SU-DHL-6 (cell line): ENCODE measurements at regions not wholly inside any gene's neighbourhood (a gene's known extent, or its start where the extent isn't known, plus 50 kb on each side); places are given as distances from the start of the nearest gene placed in this dataset.
A peak's percentile ranks its signal among the peaks of the same experiment; 100 is the strongest.

ENCODE experiments used
- H2AFZ ChIP-seq: fragments of 200-600 bp; sonication (generic); 2 replicates; pipeline ENCODE4 v1.6.1; 2014; ENCODE audit warnings: low read depth, mild to moderate bottlenecking, moderate library complexity, mixed read lengths, antibody characterized with exemption, low read length; ENCODE audit not compliant: severe bottlenecking
- H3F3A ChIP-seq: fragments of 200-600 bp; shearing (Covaris generic); 2 replicates; pipeline ENCODE4 v1.6.0; 2016; ENCODE audit warnings: antibody characterized with exemption, mild to moderate bottlenecking; ENCODE audit not compliant: insufficient read depth
- H3K27ac ChIP-seq: fragments of 200-600 bp; sonication (generic); 2 replicates; pipeline ENCODE4 v1.5.1; 2016; ENCODE audit warnings: low read depth, mild to moderate bottlenecking, low read length, moderate library complexity, mixed read lengths
- H3K27me3 ChIP-seq: fragments of 200-600 bp; sonication (generic), shearing (Covaris generic); 2 replicates; pipeline ENCODE4 v1.6.0; 2014; ENCODE audit warnings: mild to moderate bottlenecking, low read length
- H3K36me3 ChIP-seq: fragments of 200-600 bp; sonication (generic); 2 replicates; pipeline ENCODE4 v1.6.1; 2014; ENCODE audit warnings: mild to moderate bottlenecking, low read length, mixed read lengths
- H3K4me2 ChIP-seq: fragments of 300-600, 200-600 bp; shearing (Covaris generic), sonication (generic); 2 replicates; pipeline ENCODE4 v1.6.0; 2014; ENCODE audit warnings: low read length, low read depth, mild to moderate bottlenecking; ENCODE audit not compliant: poor library complexity, severe bottlenecking
- H3K4me3 ChIP-seq: fragments of 200-600 bp; sonication (generic); 2 replicates; pipeline ENCODE4 v1.5.1; 2014; ENCODE audit warnings: antibody characterized with exemption, low read length, mild to moderate bottlenecking, mixed read lengths; ENCODE audit not compliant: insufficient read depth, poor library complexity, severe bottlenecking
- H3K79me2 ChIP-seq: fragments of 200-600 bp; sonication (generic); 2 replicates; pipeline ENCODE4 v1.6.1; 2014; ENCODE audit warnings: mild to moderate bottlenecking, low read length, moderate library complexity; ENCODE audit not compliant: insufficient read depth
- H3K9ac ChIP-seq: fragments of 200-600 bp; sonication (generic); 2 replicates; pipeline ENCODE4 v1.7.0; 2014; ENCODE audit warnings: mild to moderate bottlenecking, low read length
- H3K9me2 ChIP-seq: fragments of 200-600 bp; sonication (generic); replicated peaks from 2 replicates; pipeline ENCODE4 v1.6.1; 2014; ENCODE audit warnings: low read length; ENCODE audit not compliant: insufficient read depth
- H3K9me3 ChIP-seq: fragments of 200-600 bp; sonication (generic); 2 replicates; pipeline ENCODE4 v1.6.1; 2014; ENCODE audit warnings: low read length, mixed read lengths; ENCODE audit not compliant: insufficient read depth
- H4K20me1 ChIP-seq: fragments of 200-600 bp; sonication (generic); 2 replicates; pipeline ENCODE4 v1.6.1; 2014; ENCODE audit warnings: low read depth, mild to moderate bottlenecking, antibody characterized with exemption, low read length, moderate library complexity, mixed read lengths
- EZH2phosphoT487 ChIP-seq: fragments of 200-600 bp; sonication (generic), shearing (Covaris generic); conservative IDR thresholded peaks from 2 replicates; pipeline ENCODE4 v1.6.1; 2018; ENCODE audit warnings: mild to moderate bottlenecking, antibody characterized with exemption, low read length, moderate library complexity, mixed read lengths
- TF ChIP-seq, protein P1 (sequence below): fragments of 200-600 bp; sonication (generic); IDR thresholded peaks from one replicate; pipeline ENCODE4 v1.5.1; 2017; ENCODE audit warnings: antibody characterized with exemption, mild to moderate bottlenecking, low read length, moderate library complexity; ENCODE audit not compliant: insufficient read depth, poor library complexity, severe bottlenecking

DNA sequence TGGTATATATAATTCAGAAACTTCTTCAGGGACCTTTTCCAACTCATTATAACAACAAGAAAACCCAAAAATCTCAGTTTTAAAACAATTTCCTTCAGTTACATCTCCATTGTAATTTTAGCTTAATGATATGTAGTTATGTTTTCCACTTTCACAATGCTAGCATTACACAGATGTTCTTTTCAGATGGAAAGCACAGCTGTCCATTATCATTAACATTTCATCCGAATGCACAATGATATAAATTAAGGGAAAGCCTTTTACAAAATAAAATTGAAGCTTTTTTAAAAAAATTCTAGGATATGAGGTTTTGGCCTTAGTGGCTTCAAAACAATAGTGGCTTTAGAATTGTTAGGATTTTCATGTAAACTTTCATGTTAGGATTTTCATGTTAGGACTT, 389.2 kb downstream of the ADAM29 start:
- H3K79me2 ChIP-seq = no peaks in the 10 kb centered on the region
- H3F3A ChIP-seq = no peaks in the 10 kb centered on the region
- no peak overlapping the region for H2AFZ ChIP-seq
- no peak overlapping the region for H3K4me2 ChIP-seq
- H3K9ac ChIP-seq = no peak overlapping the region
- TF ChIP-seq, protein P1, sequence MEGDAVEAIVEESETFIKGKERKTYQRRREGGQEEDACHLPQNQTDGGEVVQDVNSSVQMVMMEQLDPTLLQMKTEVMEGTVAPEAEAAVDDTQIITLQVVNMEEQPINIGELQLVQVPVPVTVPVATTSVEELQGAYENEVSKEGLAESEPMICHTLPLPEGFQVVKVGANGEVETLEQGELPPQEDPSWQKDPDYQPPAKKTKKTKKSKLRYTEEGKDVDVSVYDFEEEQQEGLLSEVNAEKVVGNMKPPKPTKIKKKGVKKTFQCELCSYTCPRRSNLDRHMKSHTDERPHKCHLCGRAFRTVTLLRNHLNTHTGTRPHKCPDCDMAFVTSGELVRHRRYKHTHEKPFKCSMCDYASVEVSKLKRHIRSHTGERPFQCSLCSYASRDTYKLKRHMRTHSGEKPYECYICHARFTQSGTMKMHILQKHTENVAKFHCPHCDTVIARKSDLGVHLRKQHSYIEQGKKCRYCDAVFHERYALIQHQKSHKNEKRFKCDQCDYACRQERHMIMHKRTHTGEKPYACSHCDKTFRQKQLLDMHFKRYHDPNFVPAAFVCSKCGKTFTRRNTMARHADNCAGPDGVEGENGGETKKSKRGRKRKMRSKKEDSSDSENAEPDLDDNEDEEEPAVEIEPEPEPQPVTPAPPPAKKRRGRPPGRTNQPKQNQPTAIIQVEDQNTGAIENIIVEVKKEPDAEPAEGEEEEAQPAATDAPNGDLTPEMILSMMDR = no peak
- no peaks in the 10 kb centered on the region for H3K36me3 ChIP-seq
- no peak overlapping the region for H3K4me3 ChIP-seq
- no peaks in the 10 kb centered on the region for H3K9me3 ChIP-seq
- H3K27ac ChIP-seq = no peak overlapping the region
- no peaks in the 10 kb centered on the region for H4K20me1 ChIP-seq
- no peaks in the 10 kb centered on the region for H3K27me3 ChIP-seq
- no peaks in the 10 kb centered on the region for H3K9me2 ChIP-seq

DNA sequence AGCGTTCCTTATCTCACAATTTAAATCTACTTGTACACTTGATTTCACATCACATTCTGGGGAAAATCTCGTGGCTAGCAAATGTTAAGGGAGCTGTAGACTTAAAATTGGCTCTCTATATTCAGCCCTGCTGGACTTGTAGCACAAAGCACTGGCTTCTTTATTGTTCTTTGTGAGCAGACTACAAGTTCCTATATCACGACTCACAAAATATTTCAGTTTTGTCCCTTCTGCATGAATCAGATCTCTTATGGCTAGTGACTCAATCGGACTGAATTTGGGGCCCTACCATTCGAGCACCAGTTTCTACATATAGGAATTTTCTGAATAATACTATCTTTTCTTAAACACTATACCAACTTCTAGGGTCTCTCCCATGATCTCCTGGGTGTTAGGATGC, 390.1 kb downstream of the ADAM29 start:
- no peaks in the 10 kb centered on the region for H3K36me3 ChIP-seq
- H4K20me1 ChIP-seq = no peaks in the 10 kb centered on the region
- no peaks in the 10 kb centered on the region for H3K79me2 ChIP-seq
- no peak overlapping the region for H3K4me3 ChIP-seq
- H3K4me2 ChIP-seq = no peak overlapping the region
- TF ChIP-seq, protein P1 = no peak
- no peak for TF ChIP-seq EZH2phosphoT487
- no peaks in the 10 kb centered on the region for H3K9me3 ChIP-seq
- no peaks in the 10 kb centered on the region for H3K27me3 ChIP-seq
- no peaks in the 10 kb centered on the region for H3F3A ChIP-seq
- no peak overlapping the region for H2AFZ ChIP-seq
- H3K9ac ChIP-seq = no peak overlapping the region
- no peak overlapping the region for H3K27ac ChIP-seq
- no peaks in the 10 kb centered on the region for H3K9me2 ChIP-seq

DNA sequence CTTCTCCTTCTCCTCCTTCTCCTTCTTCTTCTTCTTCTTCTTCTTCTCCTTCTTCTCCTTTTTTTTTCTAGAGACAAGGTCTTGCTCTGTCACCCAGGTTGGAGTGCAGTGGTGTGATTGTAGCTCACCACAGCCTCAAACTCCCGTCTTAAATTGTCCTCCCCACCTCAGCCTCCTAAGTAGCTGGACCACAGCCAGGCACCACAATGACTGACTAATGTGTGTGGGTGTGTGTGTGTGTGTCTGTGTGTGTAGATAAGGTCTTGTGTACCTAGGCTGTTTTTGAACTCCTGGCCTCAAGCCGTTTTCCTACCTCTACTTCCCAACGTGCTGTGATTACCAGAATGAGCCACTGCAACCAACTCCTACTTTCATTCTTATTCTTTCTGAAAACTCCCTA, 390.9 kb downstream of the ADAM29 start:
- TF ChIP-seq, protein P1 = no peak
- TF ChIP-seq EZH2phosphoT487 = no peak
- Histone ChIP-seq H4K20me1 (no peaks in the 10 kb centered on the region), H3F3A (no peaks in the 10 kb centered on the region), H3K4me2 (no peak overlapping the region), H3K36me3 (no peaks in the 10 kb centered on the region), H3K27me3 (no peaks in the 10 kb centered on the region), H3K9ac (no peak overlapping the region), H3K4me3 (no peak overlapping the region), H2AFZ (peak overlapping the region; percentile 10), H3K27ac (no peak overlapping the region), H3K79me2 (no peaks in the 10 kb centered on the region), H3K9me2 (no peaks in the 10 kb centered on the region), H3K9me3 (no peaks in the 10 kb centered on the region)

DNA sequence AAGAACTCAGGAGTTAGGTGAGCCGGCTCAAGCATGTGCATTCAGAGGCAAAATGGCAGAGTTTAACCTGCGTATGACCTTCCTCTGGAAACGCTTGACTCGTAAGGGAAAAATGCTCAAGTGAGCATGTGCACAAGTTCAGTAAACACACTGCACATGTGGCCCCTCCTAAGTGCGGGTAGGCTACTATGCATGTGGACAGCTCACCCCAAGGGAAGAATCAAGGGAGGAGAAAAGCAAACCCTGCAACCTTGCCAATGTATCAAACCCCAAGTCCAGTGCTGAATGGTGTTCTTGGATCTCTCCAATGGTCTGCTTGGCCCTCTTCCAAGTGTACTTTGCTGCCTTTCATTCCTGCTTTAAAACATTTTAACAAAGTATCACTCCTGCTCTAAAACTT, 407.1 kb downstream of the ADAM29 start:
- H3K9me2 ChIP-seq = no peaks in the 10 kb centered on the region
- no peak overlapping the region for H3K9ac ChIP-seq
- H4K20me1 ChIP-seq = no peaks in the 10 kb centered on the region
- no peaks in the 10 kb centered on the region for H3F3A ChIP-seq
- no peaks in the 10 kb centered on the region; the same call in 1 of the 2 replicates for H3K36me3 ChIP-seq
- H2AFZ ChIP-seq = no peak overlapping the region
- no peaks in the 10 kb centered on the region for H3K9me3 ChIP-seq
- H3K4me2 ChIP-seq = no peak overlapping the region
- no peaks in the 10 kb centered on the region for H3K27me3 ChIP-seq
- no peaks in the 10 kb centered on the region for H3K79me2 ChIP-seq
- no peak overlapping the region for H3K4me3 ChIP-seq
- no peak for TF ChIP-seq EZH2phosphoT487
- TF ChIP-seq, protein P1 = no peak
- H3K27ac ChIP-seq = no peak overlapping the region
